HG02943 (cell line): ENCODE measurements at regions not wholly inside any gene's neighbourhood (a gene's known extent, or its start where the extent isn't known, plus 50 kb on each side); places are given as distances from the start of the nearest gene placed in this dataset.
A peak's percentile ranks its signal among the peaks of the same experiment; 100 is the strongest.
"Not testable (repeated sequence)": the region's sequence is repeated elsewhere in the genome, so short reads cannot be mapped to it uniquely, and the experiment has no call there.

Experiments
- ATAC-seq: cut with Tn5 transposase; IDR thresholded peaks from one replicate; pipeline ENCODE4 v1.9.1; 2021; ENCODE audit warnings: mild to moderate bottlenecking, low read depth, moderate library complexity; ENCODE audit not compliant: unreplicated experiment

DNA sequence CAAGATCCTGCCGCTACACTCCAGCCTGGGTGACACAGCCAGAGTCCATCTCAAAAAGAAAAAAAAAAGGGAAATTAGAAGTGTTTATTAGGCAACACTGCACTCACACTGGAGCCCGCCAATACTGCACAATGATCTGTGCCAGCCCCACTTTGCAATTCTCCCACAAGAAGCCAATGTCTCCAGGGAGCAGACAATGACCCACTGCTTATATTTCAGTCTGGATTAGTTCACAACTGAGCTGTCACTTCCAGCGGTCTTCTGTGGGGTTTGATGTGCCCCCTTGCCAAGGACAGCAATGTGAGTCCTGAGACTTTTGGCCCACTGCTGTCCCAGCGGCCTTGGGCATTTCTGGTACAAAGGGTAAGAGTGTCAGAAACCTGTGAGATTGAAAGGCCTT, 85.6 kb upstream of the PPM1B start:
- ATAC-seq, result no peak

DNA sequence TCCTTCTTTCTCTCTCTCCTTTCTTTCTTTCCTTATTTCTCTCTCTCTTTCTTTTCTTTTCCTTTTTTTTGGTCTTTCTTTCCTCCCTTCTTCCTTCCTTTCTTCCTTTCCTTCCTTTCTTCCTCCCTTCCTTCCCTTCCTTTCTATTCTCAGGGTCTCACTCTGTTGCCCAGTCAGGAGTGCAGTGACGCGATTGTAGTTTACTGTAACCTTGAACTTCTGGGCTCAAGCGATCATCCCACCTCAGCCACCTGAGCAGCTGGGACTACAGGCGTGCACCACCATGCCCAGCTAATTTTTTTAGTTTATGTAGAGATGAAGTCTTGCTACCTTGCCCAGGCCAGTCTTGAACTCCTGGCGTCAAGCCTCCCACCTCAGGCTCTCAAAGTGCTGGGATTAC, 83.8 kb upstream of the PPM1B start:
- no peak for ATAC-seq

DNA sequence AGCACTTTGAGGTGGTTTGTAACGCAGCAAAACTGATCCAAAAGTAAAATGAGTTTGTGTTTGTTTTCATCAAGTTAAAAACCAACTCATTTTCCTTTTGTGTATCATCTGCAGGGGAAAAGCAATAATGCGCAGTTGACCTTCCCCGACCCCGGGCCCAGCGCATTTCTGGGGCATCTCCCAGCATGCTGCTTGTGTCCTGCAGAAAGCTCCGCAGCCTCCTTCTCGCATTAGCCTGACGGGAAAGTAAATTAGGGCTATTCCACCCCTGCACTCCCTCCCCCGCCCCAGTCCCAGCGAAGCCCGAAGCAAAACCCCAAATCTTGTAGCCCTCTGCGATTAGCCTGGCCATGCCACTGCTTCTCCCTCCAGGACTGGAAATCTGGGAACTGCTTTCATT, 82.0 kb upstream of the PPM1B start:
- no peak for ATAC-seq

DNA sequence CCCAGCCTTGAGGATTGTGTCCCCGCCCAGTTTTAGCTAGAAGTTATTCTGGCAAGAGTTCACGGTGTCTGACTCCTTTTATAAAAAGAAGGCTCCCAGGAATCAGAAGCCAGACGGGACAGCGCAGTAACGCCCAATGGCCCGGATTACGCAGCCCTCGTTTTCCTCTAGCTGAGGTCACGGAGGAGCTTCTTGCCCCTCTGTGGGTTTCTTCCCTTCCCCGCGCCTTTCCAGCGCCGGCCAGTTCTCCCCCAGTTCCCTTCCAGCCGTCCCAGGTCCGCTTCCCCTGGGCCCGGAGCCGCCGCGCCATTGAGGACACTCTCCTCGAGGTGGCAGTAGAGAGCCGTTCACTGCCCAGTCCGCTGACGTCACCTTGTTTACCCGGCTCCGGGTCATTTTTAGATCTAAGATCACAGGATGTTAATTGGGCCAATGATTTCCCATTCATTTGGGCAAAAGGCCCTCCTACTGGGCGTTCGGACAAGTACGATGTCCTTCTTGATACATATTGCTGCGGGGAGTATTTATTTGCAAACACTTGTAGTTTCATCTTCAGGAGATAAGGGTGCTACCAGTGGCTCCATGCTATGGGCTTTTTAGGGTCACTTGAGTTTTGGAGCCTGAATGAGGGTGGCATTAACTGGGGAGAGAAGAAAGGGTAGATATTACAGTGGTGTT, 81.5 kb upstream of the PPM1B start:
- no peak for ATAC-seq

DNA sequence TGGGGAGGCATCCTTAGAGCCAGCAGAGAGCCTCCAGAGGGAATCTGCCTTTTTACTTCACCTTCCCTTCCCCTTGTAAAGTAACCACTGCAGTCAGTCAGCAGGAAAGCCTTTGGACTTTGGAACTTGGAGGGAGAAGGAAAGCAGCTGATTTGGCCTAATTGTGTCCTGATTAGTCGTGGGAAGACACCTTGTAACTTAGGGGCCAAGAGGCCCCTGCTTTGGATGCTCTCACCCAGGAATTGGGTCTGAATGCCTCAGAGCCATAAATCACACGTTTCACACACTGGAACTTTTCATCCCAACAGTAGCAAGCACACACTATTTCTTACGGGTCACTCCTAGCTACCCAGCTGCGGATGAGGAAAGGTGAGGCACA, 81.0 kb upstream of the PPM1B start:
- ATAC-seq, result no peak

DNA sequence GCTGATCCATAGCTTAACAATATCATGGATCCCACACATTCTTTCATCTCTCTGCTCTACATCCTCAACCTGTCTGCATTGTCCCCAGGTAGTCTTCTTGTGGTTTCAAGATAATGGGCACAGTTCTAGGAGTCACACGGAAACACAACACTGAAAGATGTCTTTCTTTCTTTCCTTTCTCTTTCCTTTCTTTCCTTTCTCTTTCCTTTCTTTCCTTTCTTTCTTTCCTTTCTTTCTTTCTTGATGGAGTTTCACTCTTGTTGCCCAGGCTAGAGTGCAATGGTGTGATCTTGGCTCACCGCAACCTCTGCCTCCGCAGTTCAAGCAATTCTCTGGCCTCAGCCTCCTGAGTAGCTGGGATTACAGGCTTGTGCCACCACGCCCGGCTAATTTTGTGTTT, 76.2 kb upstream of the PPM1B start:
- ATAC-seq, result not testable (repeated sequence)

DNA sequence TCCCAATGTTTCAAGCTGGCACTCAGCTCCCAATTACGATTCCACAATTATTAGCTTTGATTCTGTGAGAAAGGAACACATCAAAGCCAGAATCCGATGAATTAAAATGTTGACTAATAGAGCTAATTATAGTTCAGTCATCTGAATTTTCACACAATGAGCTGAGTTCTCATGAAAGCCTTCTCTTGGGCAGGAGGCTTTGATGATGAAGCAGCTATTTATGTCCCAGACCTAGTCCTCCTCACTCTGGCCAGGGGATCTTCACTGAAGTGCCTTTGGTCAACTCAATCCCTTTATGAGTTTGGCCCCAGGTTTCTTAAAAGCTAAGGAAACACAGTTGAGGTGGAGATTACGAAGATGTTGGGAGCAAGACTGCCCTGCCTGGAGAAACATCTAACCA, 74.7 kb upstream of the PPM1B start:
- ATAC-seq, result no peak

DNA sequence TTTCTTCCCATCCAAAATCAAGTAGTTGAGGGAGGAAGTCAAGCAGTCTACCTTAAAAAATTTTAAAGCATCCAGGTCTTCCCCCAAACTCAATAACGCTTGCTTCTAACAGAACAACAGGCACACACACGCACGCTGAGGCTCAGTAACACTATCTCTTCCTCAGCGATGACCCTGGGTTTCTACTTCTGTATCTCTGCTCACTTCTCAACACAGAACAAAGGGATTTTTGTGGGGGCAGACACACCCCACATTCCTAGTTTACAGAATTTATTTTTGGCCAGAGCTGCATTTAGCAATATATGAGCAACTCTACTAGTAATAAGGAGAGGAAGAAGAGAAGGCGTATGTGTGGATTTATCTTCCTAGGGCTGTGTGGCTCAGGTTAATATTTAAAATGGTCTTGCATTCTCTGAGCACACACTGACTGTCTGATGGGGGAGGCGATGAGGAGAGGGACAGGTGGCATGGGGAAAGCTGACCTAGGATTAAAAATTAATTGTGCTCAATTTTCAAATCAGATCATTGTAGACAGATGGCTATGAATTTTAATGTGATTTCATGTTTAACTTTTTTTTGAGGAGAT, 71.3 kb upstream of the PPM1B start:
- ATAC-seq, result no peak

DNA sequence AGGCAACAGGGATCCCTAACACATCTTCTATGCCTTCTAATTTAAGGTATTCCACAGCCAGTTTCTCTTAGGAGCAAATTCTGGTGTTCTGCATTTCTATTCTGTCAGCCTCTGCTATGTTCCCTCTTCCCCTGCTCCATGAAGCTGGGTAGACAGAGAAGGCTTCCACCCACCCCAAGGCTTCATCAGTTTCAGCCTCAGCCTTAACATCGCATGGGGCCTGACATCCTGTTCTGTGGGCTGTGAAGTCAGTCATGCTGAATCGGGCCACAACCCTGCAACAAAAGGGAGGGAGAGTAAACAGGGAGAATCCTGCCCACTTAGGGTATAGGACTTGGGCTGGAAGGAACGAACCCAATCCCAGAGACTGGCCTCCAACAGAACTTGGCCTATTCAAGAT, 70.6 kb upstream of the PPM1B start:
- no peak for ATAC-seq

DNA sequence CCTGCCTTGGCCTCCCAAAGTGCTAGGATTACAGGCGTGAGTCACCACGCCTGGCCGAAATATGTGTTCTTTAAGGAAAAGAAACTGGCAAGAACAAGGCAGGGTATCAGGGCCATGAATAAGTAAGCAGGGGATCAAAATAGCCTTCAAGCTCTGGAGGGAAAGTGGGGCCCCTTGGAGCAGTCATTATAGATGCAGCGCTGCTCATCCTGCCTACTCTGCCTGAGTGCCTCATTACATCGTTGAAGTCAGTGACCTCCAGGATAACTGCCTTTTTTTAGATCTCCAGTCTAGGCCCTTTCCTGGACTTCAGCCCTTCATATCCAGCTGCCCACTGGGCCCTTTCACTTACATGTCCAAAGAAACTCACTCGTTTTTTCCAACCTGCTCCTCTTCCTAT, 69.8 kb upstream of the PPM1B start:
- no peak for ATAC-seq

DNA sequence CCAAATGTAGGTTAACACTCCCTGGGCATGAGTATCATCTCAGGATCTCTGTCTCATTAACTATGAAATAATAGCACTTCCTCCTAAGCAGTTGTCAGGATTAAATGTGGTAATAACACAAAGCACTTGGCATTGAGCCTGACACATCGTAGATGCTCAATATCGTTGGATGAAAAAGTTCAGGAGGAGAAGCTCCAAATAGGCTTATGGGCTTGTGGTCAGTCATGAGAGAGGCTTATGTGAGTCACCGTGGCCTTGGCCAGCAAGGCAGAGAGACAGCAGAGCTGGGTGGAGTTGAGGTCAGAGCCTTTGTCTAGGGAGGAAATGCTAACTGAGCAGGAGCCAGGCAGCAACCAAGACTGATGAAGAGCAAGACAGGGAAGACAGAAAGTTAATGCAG, 68.3 kb upstream of the PPM1B start:
- ATAC-seq, result no peak

DNA sequence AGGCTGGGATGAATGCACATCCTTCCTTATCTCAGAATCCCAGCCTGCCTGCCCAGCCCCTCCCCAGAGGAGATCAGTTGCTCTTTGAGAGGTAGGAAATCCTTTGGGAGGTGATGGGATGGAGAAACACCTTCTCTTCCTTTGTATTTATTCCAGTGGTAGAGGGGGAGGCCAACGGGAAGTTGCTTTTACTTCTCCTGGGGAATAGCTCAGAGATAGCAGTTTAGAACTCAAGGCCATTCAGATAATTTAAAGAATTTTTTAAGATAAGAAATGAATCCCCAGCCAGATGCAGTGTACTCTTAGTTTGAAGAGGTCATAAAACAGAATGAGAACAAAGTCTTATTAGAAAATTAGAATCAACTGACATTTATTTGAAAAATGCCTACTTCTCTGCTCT, 67.4 kb upstream of the PPM1B start:
- no peak for ATAC-seq

DNA sequence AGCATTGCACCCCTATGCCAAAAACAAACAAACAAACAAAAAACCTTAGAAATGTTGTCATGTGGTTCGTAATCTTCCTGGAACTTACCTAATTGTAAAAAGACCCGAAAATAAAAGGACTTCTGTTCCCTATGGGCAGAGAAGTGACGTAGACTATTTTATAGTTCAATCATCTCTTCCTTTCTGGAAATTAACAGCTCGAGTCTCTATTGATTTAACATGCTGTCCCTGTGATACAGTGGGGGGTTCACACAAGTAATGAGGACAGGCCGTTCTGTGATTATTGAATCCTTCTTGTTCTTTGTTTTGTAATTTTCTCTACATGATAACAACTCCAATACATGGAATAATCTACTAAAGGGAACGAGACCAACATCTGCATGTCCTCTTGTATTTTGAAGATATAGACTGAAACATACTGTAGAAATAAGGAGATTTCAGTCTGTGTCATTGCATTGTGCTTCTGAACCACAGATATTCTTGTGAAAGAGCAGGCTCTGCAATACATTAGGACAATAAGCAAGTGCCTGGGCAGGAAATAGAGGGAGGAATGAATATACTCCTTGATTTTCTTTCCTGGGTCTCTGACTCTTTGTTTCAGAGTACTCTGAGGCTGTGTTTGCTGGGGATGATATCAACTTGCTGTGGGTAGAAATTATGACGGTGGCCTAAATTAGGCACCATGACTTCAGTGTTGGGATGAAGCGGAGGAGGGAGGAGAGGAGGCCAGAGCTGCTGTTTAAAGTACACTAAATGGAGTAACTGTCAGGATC, 65.7 kb upstream of the PPM1B start:
- no peak for ATAC-seq

DNA sequence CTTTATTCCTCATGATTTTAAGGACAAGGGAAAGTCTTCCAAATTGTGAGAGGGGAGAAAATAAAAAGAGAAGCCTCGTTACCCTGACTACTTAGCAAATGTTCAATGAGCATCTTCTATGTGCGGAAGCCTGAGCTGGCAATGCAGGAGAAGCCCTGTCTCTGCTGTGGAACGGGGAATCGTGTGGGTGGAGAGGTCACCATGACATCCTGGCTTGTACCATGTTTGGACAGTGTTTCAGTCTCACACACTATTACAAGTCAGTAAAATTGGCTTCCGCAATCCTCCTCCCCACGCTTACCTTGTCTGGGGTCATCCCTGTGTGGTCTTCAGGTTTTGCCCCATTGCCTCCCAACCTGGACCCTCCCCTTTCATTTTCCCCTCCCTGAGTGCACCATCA, 65.0 kb upstream of the PPM1B start:
- ATAC-seq, result no peak

DNA sequence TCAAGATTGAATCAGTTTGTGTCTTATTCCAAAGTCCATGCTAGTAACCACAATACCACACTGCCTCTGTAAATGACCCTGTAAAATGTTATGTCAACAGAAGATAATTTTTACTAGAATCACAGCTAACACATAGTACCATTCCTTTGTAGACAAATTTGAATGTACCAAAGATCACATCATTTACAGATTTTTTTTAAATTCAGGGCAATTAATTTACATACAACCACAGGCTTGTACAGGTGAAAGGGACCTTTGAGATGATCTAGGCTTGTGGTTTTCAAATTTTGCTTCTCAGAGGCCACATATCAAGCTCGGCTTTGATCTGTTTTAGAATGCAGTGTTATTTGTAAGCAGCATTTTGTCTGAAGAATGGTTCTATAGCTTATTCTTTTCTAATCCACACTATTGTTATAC, 63.8 kb upstream of the PPM1B start:
- no peak for ATAC-seq

DNA sequence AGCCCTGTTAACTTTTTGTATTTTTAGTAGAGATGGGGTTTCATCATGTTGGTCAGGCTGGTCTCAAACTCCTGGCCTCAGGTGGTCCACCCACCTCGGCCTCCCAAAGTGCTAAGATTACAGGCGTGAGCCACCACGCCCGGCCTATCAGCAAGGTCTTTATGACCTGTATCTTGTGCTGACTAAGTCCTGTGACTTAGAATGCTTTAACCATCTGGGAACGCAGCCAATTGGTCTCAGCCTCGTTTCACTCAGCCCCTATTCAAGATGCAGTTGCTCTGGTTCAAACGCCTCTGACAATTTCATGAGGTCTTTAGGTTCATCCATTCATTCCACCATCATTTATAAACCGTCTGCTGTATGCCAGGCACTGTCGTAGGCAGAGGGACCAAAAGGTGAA, 62.2 kb upstream of the PPM1B start:
- not testable (repeated sequence) for ATAC-seq

DNA sequence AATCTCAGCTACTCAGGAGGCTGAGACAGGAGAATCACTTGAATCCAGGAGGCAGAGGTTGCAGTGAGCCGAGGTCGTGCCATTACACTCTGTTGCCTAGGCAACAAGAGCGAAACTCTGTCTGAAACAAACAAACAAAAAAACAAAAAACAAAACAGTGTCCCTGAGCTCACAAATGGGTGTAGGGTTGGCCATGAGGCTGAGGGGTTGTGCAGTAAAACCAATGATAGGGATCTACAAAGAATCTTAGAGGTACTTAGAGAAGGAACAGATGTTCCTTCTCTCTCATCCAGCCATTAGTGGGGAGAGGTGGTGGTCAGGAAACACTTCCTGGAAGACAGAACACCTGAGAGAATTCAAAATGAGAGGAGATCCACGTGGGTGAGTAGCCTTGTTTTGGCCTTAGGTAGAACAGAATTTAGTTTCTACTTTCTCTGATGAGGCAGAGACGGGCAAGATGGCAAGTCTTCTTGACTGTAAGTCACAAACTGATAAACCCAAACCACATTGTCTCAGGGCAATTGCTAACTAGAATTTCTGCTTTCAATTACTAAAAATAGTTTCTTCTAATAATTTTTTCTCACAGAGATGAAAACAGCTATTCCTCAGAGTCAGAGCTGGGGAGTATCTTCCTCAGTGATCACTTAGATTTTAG, 61.5 kb upstream of the PPM1B start:
- ATAC-seq, result peak; percentile 76

DNA sequence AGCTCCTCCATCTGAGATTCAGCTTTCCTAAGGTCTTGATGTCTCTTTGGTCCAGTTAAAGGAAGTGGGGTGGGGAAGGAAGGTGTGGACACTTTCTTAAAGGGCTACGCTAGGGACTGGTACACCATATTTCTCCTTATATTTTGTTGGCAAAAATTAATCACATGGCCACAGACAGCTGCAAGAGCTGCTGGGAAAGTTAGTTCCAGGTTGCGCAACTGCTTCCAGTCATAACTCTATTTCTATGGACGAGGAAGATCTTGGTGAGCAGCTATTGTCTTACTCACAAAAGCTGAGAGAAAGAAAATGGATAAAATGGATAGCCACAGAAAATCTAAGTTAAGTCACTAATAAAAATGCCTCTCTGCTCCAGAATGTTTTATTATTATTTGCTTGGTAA, 60.7 kb upstream of the PPM1B start:
- ATAC-seq, result no peak

DNA sequence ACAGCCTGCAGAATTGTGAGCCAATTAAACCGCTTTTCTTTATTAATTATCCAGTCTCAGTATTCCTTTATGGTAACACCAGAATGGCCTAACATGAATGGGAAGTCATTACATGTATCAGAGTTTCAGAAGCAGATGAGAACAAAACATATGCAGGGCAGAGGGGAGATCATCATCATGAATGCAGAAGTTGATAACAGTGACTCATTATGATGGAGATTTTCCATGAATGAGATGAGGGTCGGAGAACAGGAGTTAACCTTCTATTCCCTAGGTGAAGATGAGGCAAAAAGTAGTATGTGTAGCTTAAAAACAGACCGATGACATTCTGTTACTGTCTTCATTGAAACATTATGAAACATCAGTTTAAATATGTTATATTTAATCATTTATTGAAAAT, 59.5 kb upstream of the PPM1B start:
- no peak for ATAC-seq

DNA sequence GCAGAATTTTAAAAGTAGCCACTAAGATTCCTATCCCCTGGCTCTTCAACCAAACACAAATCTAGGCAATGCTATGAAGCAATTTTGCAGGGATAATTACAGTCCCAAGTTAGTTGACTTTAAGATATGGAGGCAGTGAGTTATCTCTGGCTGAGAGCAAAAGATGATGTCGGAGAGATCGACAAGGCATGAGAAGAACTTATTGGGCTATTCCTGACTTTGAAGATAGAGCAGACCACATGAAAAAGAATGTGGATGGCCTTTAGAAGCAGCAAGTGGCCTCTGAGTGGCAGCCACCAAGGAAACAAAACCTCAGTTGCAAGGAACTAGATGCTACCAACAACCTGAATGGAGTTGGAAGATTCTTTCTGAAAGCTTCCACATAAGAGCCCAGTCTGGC, 58.2 kb upstream of the PPM1B start:
- ATAC-seq, result no peak

DNA sequence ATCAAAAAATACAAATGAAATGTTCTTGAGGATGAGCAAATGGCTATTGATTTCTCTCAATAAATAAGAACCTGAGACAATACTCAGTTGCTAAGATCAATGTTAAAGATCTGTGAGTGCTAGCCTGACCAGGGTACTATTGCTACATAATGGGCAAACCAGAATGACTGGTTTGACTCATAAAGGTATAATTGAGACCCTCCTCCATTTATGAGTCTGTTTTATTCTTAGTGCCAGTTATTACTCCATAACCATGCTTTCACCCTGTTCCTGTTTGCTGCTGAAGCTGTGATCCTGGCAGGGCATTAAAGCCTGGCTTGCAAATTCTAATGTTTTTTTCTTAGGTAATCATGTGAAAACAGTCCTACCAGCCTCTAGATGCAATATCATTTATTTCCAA, 56.6 kb upstream of the PPM1B start:
- ATAC-seq, result no peak

DNA sequence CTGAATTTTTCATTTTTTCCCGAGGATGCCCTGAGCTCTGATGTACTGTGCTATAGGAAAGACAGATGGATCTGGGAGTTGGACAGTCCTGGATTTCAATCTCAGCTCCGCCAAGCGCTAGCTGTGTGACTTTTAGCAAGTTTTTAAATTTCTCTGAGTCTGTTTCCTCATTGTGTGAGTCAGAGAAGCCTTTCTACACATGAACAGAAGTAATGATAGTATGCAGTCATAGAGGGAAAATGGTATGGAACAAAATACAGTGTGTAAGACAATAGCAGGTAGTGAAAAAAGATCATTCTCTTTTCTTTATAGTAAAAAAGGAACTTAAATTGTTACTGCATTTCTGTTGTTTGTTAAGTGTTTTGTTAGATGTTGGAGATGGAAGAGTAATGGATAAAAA, 52.4 kb upstream of the PPM1B start:
- ATAC-seq, result no peak
